Activated CD4-positive, alpha-beta T cell treated with anti-CD3 and anti-CD28 coated beads for 48 hours (primary cell): ENCODE measurements at regions not wholly inside any gene's neighbourhood (a gene's known extent, or its start where the extent isn't known, plus 50 kb on each side); places are given as distances from the start of the nearest gene placed in this dataset.

Experiments used
- DNase-seq: peaks from one replicate; pipeline ENCODE4 v3.0.0-alpha.2; 2020

DNA sequence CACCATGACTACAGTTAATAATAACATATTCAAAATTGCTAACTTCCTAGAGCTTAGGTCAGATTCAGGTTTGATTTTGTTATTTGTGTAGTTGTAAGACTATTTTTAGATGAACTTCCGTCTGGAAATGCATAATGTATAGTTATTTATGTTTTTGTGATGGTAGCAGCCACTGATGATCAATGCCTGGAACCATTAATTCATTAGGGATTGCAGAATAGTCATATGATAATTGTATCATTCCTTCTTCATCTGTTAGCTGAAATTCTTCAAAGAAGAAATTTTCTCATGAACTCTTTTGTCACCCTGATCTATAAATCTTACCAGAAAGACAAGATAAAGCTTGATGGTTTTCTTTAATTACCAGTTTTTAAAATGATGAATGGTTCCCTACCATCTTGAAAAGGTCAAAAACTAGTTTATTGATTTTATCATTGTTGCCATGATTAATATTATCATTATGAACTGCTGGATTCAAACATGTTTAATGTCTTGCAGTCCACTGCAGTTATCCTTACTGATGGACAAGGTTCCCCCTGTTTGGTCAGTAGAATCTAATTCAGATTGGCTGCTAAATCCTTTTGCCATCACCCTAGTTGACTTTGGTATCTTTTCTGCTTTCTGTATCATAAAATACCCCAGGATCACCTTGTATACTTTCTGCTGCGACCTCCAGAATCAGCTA lies 433.3 kb downstream of the GPAM start:
- DNase-seq, result no peak

DNA sequence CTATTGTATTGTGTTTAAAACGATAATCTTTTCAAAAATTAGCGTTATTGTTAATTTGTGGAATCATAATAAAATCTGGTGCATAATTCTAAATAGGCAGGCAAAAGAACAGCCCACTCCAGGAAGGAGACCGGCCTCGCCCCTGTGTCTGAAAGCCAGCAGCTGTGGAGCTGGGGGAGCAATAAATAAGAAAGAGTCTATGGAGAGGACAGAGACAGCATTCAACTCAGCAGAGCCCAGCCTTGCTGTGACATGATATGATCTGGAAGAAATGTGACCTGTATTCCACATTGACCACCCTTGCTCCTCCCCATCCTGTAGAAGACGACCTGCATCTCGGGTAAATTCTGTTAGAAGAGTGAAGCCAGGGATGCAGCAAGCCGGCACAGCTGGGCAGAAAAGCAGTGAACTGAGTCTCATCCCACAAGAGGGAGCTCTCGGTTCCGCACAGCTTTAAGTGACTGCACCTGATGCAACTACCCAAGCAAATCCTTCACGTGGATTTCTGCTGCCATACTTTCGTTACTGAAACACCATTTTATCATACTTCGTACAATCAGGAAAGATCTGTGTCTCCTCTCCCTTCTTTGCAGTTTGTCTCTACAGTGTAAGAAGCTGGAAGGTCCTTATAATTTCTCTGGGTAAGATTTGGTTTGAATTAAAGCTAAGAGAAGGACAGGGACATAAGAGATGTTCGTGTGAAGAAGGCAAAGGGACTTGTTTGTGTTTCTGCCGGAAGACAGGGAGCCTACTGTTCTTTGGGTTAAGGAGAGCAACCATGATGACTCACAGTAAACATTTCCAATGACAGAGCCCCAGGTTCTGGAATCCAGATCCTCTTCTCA lies 427.1 kb downstream of the GPAM start:
- DNase-seq, result peak; percentile 24

DNA sequence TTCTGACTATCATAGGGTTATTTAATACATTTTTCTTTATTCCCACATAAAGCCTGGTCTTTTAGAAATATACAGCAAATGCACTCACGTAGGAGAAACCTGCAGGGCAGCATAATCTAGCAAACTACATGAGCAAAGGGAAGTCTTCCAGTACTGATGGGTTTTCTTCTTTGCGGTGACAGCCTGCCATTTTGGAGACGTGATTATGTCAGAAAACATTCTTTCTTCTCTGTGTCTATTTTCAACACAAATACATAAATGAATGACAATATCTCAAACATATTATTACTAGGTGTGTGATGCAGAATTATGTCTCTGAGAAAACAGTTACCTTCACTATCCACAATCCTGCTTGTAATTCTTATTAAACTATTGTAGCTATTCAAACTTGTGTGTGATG lies 425.0 kb downstream of the GPAM start:
- no peak for DNase-seq

DNA sequence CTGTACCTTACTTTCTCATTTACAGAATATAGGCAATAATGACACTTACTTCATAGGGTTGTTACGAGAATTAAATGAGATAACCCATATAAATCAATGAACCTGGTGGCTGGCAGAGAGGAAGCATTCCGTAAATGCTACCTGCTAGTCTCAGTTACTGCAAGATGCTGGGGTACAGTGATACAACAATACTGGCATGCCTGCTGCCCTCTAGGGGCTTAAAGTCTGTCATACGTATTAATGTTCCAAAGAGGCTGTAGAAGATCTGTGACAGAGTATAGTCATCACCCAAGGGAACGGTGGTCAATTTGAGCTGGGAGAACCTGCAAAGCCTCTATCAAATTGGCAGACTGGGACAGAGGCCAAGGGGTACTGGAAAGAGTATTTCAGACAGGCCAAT lies 421.5 kb downstream of the GPAM start:
- no peak for DNase-seq

DNA sequence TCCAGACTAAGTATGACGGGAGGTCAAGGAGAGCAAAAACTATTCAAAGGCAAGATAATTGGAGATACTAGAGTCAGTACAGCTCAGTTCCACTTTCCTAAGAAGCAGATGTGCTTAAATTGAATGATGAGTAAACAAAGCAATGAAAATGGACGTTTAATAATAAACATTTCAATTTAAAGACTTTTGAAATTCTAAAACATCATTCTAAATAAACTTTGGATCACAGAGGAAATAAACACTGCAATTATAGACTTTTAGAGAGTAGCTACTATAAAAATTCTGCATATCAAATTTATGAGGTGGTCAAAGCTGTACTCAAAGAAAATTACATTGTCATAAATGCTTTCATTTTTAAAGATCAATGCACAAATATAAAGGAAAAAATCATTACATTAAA lies 418.3 kb downstream of the GPAM start:
- DNase-seq, result no peak

DNA sequence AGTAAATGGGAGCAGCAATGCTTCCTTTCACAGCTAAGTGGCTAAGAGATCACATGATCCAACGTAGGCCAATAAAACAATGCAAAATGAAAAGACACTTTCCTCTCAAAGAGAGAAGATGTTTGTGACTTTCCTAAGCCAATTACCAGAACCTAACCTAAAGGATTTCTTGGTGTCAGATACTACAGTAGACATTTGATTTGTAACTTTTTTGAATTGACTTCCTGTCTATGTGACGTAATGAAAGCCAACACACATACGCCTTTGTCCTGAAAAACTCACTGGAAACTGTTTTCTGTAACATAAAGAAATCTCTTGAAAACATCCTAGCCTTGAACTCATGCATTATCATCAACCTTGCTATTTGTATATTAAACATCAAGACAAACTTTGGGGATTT lies 417.1 kb downstream of the GPAM start:
- DNase-seq, result no peak

DNA sequence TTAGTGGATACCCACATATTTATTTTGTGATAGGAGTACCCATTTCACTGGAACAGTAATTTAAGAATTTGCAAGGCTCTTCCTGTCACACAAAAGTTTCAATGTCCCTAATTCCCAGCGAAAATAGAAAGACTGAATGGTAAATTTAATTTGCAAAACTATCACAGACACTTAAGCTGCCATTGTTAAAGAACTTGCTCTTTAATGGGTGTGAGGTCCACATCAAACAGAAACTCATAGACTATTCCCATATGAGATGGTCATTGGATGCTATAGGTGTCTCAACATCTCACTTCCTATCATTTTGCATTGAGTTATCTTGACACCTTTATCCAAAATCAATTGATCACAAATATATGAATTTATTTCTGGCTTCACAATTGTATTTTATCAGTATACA lies 415.9 kb downstream of the GPAM start:
- DNase-seq, result no peak

DNA sequence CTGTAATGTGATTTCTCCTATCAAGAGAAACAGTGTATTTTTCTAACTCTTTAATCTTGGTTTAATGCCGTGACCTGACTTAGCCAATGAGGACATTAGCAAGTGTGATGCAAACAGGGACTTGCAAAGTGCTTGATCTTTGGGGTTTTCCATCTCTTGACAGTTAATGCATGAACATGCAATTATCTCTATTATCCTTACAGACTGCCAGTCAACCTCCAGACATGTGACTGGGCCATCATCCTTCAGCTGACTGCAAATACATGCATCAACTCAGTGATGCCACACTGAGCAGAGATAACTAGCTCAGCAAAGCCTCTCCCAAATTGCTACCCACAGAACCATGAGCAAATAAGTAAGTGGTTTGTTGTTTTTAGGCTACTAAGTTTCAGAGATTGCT lies 409.6 kb downstream of the GPAM start:
- DNase-seq, result no peak

DNA sequence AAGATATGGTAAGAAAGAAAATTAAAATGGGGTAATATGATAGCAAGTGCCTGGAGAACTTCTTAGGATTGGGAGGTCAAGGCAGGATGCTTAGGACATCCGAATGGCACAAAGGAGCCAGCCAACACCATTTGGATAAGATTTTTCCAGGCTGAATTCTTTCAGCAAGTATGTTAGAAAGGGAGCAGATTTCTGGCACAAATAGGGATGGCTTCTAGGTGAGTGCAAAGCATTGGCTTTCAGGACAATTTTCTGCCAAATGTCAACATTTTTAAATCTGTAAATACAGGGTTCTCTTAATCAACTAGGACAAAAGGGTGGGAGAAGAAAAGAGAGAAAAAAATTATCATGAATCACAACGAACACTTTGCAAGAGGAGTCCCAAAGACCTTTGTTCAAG lies 409.1 kb downstream of the GPAM start:
- no peak for DNase-seq

DNA sequence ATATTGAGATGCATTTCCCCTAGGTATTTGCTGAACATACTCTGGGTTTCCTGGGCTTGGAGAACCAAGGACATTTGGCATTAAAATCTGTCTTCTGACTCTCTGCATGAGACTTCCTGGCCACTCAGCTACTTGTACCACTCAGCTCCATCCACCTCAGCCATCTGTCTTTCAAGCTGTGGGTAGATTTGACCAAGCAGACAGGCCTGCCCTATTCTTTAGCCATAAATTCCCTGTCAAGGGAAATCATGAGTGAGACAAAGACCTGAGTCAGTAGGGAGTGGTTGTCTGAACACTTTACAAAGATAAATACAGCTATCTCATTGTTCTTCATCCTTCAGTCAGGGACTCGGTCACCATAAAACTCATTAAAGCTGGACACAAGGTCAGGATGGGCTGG lies 399.1 kb downstream of the GPAM start:
- no peak for DNase-seq

DNA sequence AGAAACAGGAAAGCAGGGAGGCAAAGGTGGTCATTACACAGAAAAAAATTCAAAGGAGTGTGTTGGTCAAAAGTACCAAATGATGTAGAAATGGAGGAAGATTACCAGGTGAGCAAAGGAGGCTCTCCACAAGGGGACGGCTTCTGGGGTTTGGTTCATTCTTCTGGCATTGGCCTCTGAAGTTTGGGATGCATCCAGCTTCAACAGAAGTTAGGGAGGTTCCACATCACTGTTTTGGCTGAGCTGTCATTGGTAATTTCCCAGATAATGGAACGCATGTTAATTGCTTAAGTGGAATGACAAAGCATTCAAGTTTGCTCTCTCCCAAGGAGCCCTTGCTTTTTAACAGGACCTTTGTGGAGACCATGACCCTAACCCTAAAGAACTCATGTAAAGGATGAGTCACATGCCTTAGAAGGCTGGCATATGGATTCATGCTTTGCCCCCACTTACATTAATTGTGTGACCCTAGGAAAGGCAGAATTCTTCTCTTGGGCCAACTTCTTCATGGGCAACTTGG lies 398.6 kb downstream of the GPAM start:
- no peak for DNase-seq

DNA sequence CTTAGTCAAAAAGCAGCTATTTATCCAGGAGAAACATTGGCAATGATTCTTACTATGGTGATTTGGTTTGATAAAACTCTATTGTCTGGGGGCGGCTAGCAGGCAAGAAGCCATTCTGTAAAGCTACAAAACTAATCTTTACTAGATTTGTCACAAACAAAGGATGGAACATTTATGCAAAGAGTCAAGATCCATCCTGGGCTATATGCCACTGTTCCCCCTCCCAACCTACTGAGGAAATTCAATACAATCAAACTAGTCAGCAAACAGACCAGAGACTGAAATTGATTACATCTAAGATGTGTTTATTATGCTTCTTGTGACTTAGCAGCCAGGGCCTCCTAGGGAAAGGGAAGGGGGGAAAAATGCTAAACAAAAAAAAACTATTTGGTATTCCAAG lies 397.6 kb downstream of the GPAM start:
- DNase-seq, result no peak

DNA sequence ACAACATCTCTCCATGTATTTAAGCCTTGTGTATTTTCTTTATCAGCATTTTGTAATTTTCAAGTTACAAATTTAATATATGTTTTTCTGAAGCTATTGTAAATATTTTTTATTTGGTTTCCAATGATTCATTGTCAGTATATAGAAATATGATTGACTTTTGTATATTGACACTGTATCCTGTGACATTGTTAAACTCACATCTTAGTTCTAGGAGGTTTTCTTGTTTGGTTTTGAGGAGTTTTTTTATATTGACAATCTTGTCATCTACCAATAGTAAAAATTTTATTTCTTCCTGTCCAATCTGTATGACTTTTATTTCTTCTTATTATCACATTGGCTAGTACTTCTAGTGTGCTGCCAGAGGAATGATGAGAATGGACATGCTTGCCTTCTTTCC lies 393.7 kb downstream of the GPAM start:
- no peak for DNase-seq

DNA sequence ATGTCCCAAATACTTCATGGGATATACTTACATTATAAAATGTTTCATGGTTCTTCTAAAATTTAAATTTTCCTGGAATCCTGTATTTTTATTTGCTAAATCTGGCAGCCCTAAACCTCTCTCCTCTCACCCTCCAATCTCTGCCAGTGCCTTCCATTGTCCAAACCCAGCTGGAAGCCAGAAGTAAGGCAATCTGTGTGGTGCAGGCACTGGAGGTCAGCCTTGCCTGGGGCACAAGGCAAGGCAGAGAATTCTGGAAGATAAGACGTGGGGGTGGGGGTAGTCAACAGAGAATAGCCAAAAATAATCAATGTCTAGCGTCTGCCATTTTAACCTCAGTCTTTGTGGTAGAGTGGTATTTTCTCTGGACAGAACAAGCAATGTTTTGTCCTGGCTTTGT lies 381.7 kb downstream of the GPAM start:
- DNase-seq, result no peak

DNA sequence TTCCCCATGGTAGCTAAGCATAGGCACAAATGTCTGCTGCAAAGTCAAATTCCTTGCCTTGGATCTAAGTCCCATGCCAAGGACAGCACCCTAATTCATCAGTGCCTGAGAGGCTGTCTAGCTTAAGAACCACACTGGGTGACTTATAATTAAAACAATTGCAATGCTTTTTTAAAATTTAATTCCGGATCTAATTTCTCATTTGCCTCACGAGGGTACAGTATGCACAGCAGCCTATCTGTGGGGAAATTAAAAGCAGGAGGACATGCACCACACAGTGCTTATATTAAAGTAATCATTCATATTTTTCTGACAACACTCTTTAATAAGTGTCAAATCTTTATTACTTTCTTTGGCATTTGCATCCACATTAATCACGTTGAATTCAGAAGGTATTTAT lies 378.8 kb downstream of the GPAM start:
- DNase-seq, result no peak

DNA sequence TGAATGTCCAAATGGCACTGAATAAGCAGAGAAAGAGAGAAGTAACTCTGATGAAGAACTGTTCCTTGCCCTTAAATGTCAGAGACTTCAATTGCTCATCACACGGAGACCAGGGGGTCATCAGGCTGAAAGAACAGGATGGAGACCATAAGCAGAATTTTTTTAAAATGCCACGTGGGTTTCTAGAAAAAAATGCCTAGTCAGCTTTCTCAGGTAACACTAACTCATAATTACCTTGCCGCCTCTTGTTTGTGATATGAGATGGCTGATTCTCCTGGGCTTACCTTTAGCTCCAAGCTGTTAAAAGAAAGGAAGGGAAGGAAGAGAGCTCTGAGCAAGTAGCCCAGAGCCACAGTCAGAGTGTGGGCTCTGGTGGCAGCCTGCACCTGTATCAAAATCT lies 372.0 kb downstream of the GPAM start:
- no peak for DNase-seq

DNA sequence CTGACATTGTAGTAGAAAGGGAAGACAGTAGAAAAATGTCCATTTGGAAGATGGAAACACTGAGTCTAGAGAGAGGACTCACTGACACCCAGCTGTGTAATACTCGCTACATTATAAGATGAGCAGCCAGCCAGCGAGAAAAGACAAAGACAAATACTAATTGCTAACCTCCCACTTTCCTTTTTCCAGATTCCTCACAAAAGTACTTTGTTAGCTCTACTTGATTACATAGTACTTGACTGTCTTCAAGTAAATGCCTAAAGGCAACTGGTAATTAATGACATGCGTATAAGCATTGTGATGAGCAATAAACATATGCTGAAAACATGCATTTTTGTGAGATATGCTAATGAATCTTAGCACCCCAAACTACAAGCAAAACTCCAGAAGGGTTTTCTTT lies 363.1 kb downstream of the GPAM start:
- DNase-seq, result no peak

DNA sequence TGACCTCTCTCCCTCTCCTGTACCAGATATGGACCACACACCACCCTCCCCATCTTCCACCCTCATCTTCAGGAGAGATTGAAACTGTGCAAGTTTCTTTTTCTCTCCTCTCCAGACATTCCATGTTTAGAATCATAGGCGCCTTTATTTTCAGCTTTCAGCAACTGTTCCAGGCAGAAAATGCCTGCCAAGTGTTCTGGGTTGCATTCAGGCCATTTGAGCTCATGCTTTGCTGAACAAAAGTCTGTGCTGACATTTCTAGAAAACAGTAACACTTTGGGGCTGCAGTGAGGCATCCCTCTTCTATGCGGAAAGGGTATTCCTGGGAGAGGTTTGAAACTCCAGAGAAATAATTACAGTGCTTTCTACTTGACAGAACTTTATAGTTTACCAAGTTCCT lies 361.7 kb downstream of the GPAM start:
- no peak for DNase-seq

DNA sequence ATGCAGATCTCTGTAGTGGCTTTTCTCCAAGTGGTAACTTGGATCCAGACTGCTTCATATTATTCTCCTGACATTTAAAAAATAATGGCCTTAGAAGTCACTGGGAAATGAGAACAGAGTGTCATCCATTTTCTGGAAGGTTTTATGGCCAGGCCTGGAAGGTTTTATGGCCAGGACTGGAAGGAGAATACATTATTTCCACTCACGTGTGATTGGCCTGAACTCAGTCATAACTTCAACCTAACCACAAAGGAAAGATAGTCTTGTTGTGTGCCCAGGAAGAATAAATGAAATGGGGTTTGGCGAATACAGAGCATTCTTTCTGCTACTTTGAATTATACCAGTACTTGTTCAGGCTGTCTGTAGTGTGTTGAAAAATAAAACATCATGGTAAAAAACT lies 360.9 kb downstream of the GPAM start:
- no peak for DNase-seq

DNA sequence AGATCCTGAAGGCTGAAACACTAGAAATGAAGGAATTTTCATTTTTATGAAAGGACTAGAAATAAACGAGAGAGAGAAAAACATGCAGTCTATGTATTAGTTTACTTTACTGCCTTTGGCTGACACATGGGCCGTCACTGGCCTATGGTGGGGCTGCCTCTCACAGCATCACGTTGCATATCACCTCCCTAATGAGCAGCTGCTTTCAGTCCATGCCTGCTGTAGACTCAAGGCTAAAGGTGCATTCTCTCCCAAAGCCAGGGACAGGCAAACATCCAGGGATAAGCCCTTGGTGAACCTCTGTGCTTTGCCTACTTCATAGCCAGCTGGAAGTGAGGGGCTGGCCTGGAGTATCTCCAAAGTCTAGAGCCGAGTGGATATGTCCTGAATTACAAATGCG lies 359.4 kb downstream of the GPAM start:
- DNase-seq, result no peak

DNA sequence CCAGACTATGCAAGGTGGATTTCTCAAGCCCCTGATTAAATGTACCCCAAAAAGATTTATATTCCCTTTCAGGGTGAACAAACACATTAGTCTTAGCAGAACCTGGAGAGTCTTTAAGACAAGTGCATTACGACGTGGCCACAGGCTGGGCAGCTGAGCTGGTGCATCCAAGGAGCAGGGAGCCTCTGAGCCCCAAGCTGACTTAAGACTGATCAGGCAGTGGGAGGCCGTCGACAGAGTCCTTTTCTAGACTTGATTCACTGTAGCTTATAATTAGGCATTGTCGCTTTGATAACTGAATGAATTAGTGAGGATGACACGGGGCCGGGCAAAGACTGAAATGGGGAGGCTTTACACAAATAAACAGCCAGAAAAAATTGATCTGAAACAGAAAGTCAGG lies 353.2 kb downstream of the GPAM start:
- DNase-seq, result no peak

DNA sequence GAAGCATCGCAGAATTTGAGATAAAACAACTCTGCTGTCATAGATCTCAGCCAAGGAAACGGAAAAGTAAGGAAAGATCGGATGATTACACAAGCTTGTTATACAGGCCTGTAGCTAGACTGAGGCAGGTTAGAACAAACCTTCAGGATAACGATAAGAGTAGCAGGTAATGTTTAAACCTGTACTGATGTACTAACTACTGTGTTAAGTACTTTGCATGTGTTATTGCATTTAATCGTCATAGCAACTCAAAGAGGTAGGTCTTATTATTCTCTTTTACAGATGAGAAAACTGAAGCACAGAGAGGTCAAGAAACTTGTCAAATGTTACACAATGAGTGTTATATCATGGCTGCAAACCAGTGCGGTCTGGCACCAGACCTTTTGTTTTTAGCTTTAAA lies 352.5 kb downstream of the GPAM start:
- no peak for DNase-seq

DNA sequence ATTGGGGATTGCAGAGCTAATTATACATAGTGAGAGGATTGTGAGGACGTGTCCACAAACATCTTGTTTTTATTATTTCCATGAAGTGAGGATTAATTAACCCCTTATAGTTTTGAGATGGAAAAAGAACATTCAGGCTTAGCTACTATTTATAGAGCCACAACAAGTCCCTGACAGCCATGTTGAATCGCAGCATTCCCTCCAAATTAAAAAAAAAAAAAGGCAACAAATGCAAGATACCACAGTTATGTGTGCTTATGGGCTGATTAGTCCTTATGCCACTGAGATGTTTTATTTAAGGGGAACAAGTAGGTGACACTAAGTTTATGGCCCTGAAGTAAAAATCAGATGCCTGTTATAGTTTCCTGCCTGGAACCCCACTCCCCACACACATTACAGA lies 350.3 kb downstream of the GPAM start:
- no peak for DNase-seq

DNA sequence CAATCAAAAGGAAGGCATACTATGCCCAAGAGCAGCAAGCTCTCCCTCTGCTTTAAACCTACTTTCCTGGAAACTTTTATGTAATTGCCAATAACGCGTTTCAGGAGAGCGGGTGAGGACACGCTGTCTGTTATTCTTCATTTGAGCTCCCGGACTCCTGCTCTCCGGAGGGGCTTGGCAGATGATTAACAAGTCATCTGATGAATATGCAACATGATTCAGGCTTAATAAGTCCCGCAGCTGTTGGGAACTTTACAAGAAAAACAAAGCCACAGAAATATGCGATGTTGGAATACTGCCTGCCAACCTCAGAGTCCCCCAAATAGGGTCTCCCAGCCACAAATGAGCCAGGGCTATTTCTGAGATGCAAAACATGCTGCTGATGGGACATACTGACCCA lies 348.0 kb downstream of the GPAM start:
- DNase-seq, result no peak

DNA sequence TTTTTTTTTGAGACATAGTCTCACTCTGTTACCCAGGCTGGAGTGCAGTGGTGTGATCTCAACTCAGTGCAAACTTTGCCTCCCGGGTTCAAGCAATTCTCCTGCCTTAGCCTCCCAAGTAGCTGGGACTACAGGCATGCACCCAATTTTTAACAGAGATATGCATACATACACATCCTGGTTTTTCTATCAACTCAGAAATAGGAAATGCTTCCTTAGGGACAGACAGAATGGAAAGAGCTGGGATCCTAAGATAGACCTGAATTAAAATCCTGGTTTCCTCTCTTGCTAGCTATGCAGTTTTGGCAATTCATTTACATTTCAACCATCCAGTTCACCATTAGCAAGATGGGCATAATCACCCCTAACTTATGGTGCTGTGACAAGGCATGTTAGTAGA lies 347.5 kb downstream of the GPAM start:
- no peak for DNase-seq
